Epithelial cell of proximal tubule (primary cell): ENCODE measurements at regions not wholly inside any gene's neighbourhood (a gene's known extent, or its start where the extent isn't known, plus 50 kb on each side); places are given as distances from the start of the nearest gene placed in this dataset.
A peak's percentile ranks its signal among the peaks of the same experiment; 100 is the strongest.

Experiments used
- DNase-seq: peaks from one replicate; pipeline ENCODE4 v3.0.0-alpha.2; 2011; ENCODE audit warnings: low read depth
- H3K4me3 ChIP-seq: 2 replicates; pipeline ENCODE4 v1.5.1; 2011; ENCODE audit warnings: low read depth, mild to moderate bottlenecking, low read length
- TF ChIP-seq, protein P1 (sequence below): conservative IDR thresholded peaks from 2 replicates; pipeline ENCODE4 v1.5.1; 2012; ENCODE audit warnings: low read depth, mild to moderate bottlenecking, low read length

GRCh38 chr3:148400754-148401153 is 296.9 kb upstream of the AGTR1 start:
- TF ChIP-seq, protein P1, sequence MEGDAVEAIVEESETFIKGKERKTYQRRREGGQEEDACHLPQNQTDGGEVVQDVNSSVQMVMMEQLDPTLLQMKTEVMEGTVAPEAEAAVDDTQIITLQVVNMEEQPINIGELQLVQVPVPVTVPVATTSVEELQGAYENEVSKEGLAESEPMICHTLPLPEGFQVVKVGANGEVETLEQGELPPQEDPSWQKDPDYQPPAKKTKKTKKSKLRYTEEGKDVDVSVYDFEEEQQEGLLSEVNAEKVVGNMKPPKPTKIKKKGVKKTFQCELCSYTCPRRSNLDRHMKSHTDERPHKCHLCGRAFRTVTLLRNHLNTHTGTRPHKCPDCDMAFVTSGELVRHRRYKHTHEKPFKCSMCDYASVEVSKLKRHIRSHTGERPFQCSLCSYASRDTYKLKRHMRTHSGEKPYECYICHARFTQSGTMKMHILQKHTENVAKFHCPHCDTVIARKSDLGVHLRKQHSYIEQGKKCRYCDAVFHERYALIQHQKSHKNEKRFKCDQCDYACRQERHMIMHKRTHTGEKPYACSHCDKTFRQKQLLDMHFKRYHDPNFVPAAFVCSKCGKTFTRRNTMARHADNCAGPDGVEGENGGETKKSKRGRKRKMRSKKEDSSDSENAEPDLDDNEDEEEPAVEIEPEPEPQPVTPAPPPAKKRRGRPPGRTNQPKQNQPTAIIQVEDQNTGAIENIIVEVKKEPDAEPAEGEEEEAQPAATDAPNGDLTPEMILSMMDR = no peak
- no peak overlapping the region for H3K4me3 ChIP-seq
- DNase-seq = no peak

DNA sequence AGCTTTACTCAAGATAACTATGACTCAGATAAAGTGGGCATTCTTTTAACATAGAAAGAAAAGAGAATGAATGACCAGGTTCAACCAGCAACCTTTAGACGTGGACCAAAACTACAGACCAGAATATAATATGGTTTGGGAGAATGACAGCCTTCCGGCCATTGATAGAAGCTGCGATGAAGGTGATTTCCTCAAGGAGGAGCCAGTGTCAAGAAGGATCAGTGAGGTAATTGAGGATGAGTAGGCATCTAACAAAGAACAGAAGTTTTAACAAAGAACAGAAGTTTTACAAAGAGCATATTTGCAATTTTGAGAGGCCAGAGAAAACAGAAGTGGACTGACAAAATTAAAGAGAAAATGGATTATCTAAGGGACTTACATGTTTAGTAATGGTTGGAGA is 289.0 kb upstream of the AGTR1 start:
- DNase-seq = no peak
- TF ChIP-seq, protein P1 = peak; percentile 28
- no peak overlapping the region for H3K4me3 ChIP-seq

GRCh38 chr3:148420242-148420641 is 277.5 kb upstream of the AGTR1 start:
- no peak for DNase-seq
- TF ChIP-seq, protein P1 = no peak
- H3K4me3 ChIP-seq = no peak overlapping the region

DNA sequence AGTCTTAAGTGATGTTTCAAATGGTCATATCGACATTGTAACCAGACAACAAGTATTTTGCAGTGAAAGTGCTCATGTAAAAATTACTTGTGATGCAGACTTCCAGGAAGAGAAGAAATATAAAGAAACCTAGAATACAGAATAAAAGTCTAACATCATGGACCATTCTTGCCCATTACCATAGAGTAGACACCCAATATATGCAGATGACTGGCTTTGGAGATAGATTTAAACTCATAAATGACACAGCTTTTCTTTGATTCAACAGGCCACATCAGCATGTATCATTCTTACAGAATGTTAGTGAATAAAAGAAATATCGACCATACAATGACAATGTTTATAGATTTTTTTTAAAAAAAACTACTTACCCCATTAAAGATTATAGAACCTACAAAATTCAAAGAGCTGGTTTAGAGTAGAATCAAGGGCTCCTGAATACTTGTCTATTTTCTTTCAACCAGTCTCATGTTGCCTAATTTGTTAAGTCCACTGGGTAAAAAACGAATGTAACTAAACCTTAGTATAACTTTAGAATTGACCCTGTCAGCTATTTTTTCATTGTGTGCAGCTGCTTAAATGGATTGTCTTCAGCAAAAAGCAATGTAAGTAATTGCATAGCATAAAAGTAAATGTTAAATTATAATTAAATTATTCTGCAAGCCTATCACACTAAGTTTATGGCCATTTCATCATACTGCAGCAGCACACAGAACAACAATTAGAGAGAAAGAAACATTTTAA is 268.7 kb upstream of the AGTR1 start:
- H3K4me3 ChIP-seq = no peak overlapping the region
- DNase-seq = no peak
- TF ChIP-seq, protein P1 = no peak

DNA sequence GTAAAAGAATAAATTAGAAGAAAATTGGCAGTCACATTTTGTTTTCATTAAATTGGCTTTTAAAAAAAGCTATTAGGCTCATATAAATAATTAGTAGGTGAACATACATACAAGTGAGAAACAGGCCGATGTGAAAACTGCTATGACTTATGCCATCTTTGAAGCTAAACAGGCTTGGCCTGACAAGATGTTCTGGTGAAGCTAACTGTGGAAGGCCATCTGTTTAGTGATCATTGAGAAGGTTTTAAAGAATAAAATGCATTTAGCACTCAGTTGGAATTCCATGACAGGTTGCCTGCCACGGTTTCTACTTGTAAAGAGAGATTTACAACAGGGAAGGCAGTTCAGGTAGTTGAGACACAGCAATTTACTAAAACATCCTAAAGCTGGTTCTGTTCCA is 264.0 kb upstream of the AGTR1 start:
- DNase-seq = no peak
- TF ChIP-seq, protein P1 = no peak
- H3K4me3 ChIP-seq = no peak overlapping the region

GRCh38 chr3:148435534-148435933 is 262.2 kb upstream of the AGTR1 start:
- no peak overlapping the region for H3K4me3 ChIP-seq
- TF ChIP-seq, protein P1 = no peak
- no peak for DNase-seq

- no peak overlapping the region for H3K4me3 ChIP-seq
- no peak for DNase-seq
- TF ChIP-seq, protein P1 = no peak
Observed at GRCh38 chr3:148439254-148439822, 258.4 kb upstream of the AGTR1 start.
